Spleen (tissue), 7 donors: ENCODE measurements at regions not wholly inside any gene's neighbourhood (a gene's known extent, or its start where the extent isn't known, plus 50 kb on each side); places are given as distances from the start of the nearest gene placed in this dataset.

Experiments used
- CTCF ChIP-seq, 11 experiments: fragments of 200-600 bp in 7 of 11; fragments of 450-650 bp in 4 of 11; sonication (generic) in 4 of 11; IDR thresholded peaks in 8 of 11; conservative IDR thresholded peaks in 3 of 11; 1 replicate in 7 of 11; 2 replicates in 4 of 11; pipeline versions ENCODE4 v1.4.0 to v1.8.0; 2016 to 2021; ENCODE audit warnings: antibody characterized with exemption in 11 of 11, inconsistent platforms in 4 of 11, mild to moderate bottlenecking in 1 of 11
- POLR2AphosphoS5 ChIP-seq, 3 donors: sonication (generic); formaldehyde crosslinking; IDR thresholded peaks; one replicate each; pipeline ENCODE4 v1.5.1; 2017; ENCODE audit warnings: antibody characterized with exemption in 3 of 3
- donor health status: DM: no; HTN: no; CAD: no; lungs with moderate emphysema.
- donor health status: DM: no; HTN: no; CAD: no.
- donor health status: DM: no; HTN: no; CAD: no.

- TF ChIP-seq CTCF (IDR thresholded peaks at IDR 0.05 in 8 of 11, conservative IDR thresholded peaks at IDR 0.05 in 3 of 11) (no peak), POLR2AphosphoS5 (IDR thresholded peaks at IDR 0.05) (no peak)
These were observed 417.2 kb upstream of the MEIS1 start for GRCh38 chr2:66017763-66018162.
